Left lobe of liver (tissue), 2 donors: ENCODE measurements at regions not wholly inside any gene's neighbourhood (a gene's known extent, or its start where the extent isn't known, plus 50 kb on each side); places are given as distances from the start of the nearest gene placed in this dataset.
"Not testable (repeated sequence)": the region's sequence is repeated elsewhere in the genome, so short reads cannot be mapped to it uniquely, and the experiment has no call there.

ENCODE experiments used
- ATAC-seq: fragments of 200-7000 bp; cut with Tn5 transposase; one replicate; pipeline ENCODE4 v1.9.1; 2020; ENCODE audit warnings: mild to moderate bottlenecking, moderate library complexity
- DNase-seq: peaks from one replicate; pipeline ENCODE4 v3.0.0-alpha.2; 2020; ENCODE audit warnings: low spot score
- donor health status: DM: no; HTN: no; CAD: no; lungs with moderate emphysema.
- donor health status: DM: no; HTN: yes; CAD: no.

DNA sequence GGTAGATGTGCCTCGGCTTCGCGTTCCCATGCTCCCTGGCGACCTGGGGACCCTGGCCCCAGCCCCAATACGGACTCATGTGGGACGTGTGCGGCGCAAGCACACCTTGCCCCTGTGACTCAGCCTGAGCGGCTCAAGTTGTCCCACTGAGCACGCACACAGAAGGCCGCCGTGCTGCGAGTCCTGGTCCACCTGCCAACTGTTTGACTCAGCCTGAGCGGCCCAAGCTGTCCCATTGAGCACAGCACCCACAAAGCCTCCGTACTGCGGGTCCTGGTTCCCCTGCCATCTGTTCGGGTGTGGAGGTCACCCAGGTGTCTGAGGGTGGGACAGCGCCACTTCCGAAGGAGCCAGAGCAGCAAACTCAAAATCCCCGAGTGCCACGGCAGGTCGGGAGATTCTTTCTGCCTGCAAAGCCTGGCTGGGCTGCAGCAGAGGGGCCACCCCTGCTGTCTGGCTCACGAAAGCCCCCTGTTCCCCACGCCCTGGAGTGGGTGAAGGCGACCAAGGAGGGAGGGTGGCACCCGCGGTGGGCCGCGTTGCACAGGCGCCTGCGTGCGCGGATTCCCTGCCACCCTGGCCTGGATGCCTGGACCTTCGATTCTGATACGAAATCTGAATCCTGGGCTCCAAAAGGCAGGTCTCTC is 362.6 kb upstream of the DEFB115 start:
- not testable (repeated sequence) for DNase-seq, ATAC-seq

DNA sequence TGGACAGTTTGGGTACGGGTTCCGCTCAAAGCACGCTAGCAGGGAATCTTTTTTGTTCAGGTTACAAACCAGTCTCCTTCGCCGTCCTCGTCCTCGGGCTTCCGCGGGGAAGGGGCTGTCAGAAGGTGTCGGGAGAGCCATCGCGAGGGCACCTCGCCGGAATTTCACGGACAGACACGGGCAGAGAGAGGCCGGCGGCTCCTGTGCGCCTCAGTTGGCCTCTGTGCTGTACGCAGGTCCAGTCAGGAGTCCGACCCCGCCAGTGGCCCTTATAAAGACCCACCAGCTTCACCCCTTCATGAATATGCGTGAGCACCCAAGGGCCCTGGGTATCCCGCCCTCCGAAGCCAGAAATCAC is 362.1 kb upstream of the DEFB115 start:
- ATAC-seq, DNase-seq: not testable (repeated sequence)

DNA sequence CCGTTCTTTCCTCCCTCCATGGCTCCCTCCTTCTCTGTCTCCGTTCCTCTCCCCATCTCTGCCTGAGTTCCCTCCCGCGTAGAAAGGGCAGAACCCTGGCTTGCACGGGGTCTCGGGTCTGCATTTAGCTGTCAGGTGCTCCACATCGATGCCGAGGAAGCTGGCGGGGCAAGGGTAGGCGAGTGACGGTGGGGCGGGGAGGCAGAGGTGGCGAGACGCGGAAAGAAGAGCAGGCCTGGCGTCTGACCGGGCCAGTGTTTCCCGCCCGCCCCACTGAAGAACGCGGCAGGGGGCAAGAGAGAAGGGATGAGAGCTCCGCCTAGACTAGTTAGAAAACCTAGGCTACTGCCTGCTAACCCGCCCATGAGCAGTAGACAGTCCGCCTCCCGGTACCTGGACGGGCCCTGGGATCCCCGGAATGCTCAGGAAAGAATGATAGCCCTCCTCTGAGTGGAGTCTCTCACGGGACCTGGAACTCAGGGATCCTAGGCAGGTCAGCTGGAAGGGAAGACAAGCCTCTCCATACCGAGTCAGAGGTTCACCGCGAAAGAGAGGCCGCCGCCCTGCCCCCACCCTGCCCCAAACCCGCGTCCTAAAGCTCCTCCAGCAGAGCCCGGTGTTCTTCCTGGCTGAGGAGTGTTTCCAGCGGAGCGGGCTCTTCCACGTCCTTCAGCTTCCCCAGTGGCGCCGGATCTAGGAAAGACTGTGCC is 357.9 kb upstream of the DEFB115 start:
- ATAC-seq, DNase-seq: not testable (repeated sequence)

DNA sequence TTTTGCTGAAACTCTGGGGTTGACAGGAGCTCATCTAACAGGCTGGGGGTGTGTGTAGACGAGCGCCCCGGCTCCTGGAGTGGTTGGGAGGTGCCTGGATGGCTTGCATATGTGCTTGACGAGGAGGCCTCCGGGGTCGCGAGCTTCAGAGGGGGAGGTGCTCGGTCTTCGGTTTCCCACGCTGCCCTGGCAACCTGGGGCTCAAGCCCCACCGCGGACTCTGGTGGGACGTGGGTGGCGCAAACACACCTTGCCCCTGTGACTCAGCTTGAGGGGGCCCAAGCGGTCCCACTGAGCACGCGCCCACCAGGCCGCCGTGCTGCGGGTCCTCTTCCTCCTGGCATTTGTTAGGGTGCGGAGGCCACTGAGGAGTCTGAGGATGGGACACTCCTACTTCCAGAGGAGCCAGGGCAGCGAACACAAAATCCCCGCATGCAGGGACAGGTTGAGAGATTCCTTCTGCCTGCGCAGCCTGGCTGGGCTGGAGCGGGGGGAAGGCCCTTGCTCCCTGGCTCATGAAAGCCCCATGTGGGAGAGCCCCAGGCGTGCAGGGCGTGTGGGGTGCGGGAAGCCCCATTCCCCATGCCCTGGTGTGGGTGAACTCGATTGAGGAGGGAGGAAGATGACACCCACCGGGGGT is 357.3 kb upstream of the DEFB115 start:
- not testable (repeated sequence) for ATAC-seq, DNase-seq

DNA sequence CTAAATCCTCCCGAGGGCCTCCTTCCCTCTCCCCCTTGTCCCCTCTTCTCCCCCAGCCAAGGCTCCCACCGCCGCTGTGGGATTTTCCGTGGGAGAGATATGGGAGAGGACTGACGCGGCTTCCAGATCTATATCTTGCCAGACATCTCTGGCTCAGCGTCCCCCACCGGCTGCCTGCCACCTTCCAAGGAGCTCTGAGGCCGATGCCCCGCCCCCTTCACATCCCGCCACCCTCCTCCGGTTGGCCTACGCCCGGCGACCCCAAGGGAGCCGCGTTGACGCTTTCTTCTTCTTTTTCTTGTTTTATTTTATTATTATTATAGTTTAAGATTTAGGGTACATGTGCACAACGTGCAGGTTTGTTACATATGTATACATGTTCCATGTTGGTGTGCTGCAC is 352.2 kb upstream of the DEFB115 start:
- DNase-seq, ATAC-seq: not testable (repeated sequence)

DNA sequence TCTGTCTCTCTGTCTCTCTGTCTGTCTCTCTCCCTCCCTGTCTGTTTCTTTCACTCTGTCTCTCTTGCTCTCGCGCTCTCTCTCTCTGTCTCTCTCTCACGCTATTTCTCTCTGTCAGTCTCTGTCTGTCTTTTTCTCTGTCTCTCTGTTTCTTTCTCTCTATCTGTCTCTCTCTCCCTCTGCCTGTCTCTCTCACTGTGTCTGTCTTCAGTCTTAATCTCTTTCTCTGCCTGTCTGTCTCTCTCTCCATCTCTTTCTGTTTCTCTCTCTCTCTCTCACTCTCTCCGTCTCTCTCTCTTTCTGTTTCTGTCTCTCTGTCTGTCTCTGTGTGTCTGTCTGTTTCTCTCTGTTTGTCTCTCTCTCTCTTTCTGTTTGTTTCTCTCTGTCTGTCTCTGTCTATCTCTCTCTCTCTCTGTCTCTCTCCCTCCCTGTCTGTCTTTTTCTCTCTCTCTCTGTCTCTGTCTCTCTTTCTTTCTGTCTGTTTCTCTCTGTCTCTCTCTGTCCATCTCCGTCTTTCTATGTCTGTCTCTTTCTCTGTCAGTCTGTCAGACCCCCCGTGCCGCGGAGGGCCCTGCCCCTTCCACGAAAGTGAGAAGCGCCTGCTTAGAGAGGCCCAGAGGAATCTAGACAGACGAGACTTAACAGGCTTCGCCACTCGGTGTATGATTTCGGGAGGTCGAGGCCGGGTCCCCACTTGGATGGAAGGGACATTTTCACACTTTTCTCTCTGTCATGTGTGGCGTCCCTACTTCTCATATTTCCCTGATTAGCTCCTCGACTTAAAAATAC is 346.3 kb upstream of the DEFB115 start:
- ATAC-seq = no peak
- DNase-seq = no peak

DNA sequence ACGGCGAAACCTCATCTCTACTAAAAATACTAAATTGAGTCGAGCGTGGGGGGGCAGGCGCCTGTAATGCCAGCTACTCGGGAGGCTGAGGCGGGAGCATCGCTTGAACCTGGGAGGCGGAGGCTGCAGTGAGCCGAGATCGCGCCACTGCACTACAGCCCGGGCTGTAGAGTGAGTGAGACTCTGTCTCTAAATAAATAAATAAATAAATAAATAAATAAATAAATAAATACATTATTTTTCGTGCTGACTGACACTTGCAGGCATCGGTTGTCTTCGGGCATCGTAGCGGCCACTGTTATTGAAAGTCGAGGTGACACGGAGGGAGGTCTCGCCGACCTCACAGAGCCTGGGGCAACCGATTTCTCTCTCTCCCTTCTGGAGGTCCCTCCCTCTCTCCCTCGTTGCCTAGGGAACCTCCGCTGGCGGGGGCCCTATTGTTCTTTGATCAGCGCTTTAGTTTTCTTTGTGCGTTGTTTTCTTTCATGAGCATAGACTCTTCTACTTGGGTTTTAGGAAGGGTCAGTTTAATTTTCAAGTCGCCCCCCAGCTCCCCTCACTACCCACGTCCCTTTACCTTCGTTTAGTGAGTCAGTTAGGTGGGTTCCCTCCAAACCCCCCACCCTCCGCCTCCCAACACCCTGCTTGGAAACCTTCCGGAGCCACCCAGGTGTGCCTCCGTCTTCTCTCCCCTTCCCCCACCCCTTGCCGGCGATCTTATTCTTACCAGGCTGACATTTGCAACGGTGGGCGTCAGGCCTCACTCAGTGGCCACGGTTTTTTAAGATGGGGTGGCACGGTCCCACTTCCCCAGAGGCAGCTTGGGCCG is 345.4 kb upstream of the DEFB115 start:
- ATAC-seq = not testable (repeated sequence)

DNA sequence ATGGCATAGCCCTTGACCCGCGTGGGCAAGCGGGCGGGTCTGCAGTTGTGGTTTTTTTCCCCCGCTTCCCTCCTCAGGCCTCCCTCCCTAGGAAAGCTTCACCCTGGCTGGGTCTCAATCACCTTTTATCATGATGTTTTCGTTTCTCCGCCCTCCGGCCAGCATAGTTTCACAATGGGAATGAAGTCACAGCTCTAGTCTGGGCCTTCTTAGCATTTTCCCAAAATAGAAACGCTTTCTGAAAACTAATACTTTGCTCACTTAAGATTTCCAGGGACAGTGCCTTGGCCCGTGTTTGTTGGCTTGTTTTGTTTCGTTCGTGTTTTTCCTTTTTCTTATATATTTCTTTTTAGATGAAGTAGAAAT is 344.8 kb upstream of the DEFB115 start:
- ATAC-seq, DNase-seq: not testable (repeated sequence)

More for the DNA sequence above, 345.4 kb upstream of the DEFB115 start:
- DNase-seq = not testable (repeated sequence)

DNA sequence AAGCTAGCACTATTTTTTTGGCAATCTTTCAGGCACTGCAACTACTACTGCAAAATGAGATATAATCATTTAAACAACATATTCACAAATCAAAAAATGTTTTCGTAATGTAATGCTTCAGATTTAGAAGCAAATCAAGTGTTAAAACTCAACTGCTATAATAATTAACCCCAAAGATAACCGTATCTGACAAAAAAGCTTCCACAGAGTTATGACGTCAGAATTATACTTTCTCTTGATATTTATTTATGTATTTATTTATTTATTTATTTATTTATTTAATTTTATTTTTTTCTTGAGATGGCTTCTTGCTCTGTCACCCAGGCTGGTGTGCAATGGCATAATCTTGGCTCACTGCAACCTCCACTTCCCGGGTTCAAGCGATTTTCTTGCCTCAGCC is 341.1 kb upstream of the DEFB115 start:
- DNase-seq, ATAC-seq: not testable (repeated sequence)

DNA sequence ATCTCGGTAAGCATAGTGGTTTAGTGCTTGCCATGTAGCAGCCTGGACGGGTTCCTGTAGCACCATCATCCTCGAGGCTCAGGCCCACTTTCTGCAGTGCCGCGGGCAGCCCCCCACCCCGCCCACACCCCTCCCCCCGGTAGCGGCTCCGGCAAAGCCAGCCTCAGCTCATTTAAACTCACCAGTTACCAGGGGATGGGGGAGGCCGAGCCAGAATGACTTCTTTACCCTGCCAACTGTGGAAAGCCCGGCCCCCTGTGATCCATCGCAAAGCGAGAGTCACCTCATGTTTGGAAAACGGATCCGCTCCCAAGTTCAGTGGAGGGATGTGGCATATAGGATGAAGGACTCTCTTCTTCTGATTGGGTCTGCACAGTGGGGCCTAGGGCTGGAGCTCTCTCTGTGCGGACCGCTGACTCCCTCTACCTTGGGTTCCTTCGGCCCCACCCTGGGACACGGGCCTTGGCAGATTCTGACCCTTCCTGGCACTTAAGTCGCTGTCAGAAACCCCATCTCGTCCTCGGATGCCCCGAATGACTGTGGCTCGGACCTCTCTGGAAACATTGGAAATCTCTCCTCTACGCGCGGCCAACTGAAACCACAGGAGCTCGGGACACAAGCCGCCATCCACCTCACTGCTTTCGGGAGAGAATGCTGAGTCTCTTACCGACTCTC is 337.8 kb upstream of the DEFB115 start:
- ATAC-seq = no peak
- no peak for DNase-seq

DNA sequence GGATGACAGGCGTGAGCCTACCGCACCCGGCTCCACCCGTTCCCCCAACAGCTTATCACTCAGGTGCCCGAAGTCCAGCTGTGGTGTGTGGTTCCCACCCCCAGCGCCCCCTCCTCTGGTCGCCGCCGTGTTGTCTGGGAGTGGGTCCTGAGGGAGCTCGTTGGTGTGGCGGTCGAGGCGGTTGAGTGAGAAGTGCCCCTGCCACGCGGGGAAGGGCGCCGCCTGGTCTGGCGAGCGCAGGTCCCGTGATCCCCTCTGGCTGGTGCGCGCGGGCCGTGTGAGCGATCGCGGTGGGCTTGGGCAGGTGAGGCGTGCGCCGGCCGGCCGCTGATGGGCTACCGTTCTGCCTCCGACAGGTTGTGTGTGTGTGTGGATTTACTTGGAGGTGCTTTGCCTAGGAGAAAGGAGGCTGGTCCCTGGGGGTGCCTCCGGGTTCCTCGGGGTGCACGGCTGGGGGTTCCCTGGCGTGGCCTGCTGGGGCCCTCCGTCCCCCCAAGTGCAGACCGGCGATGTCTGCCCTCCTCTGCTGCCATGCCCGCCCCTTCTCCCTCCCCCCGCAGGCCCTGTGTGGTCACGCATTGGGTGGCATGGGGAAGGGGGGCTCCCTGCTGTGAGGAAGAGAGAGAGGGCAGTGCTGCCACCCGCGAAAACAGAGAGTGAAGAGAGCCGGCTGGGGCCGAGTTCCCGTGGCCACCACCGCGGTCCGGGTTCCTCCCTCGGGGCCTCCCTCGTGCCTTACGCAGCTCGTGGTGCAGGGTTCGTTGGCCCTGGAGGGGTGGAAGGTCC is 336.0 kb upstream of the DEFB115 start:
- ATAC-seq = no peak
- no peak for DNase-seq

DNA sequence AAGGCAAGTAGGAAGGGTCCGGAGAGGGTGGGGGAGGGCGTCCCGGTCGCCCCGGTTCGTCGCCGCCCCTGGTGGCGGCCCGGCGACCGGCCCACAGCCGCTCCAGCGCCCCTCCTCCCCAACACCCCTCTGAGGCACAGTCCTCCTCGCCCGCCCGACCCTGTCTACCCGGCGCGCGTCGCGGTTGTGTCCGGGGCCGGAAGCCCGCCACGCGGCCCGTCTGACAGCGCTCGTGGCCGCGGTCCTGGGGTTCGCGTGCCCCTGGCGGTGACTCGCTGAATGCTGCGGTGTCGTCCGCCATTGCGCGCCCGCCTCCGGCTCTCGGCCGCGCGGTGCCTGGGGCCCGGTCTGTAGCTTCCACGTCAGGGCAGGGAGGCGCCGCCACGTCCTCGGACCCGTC is 335.3 kb upstream of the DEFB115 start:
- ATAC-seq (no peak), DNase-seq (no peak)

DNA sequence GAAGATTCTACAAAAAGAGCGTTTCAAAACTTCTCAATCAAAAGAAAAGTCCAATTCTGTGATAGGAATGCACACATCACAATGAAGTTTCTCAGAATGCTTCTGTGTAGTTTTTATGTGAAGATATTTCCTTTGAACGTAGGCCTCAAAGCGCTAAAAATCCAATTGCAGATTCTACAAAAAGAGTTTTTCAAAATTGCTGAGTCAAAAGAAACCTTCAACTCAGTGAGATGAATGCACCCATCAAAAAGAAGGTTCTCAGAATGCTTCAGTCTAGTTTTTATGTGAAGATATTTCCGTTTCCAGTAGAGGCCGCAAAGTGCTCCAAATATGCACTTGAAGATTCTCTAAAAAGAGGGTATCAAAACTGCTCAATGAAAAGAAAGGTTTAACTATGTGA is 319.7 kb upstream of the DEFB115 start:
- ATAC-seq (no peak), DNase-seq (no peak)

DNA sequence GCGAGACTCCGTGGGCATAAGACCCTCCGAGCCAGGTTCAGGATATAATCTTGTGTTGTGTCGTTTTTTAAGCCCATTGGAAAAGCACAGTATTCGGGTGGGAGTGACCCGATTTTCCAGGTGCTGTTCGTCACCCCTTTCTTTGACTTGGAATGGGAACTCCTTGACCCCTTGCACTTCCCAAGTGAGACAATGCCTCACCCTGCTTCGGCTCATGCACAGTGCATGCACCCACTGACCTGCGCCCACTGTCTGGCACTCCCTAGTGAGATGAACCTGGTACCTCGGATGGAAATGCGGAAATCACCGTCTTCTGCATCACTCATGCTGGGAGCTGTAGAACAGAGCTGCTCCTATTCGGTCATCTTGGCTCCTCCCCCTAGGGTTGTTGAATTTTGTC is 307.7 kb upstream of the DEFB115 start:
- DNase-seq (peak; percentile 11), ATAC-seq (no peak)

DNA sequence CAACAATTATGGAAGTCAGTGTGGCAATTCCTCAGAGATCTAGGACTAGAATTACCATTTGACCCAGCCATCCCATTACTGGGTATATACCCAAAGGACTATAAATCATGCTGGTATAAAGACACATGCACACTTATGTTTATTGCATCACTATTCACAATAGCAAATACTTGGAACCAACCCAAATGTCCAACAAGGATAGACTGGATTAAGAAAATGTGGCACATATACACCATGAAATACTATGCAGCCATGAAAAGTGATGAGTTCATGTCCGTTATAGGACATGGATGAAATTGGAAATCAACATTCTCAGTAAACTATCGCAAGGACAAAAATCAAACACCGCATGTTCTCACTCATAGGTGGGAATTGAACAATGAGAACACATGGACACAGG is 306.4 kb upstream of the DEFB115 start:
- not testable (repeated sequence) for ATAC-seq, DNase-seq

DNA sequence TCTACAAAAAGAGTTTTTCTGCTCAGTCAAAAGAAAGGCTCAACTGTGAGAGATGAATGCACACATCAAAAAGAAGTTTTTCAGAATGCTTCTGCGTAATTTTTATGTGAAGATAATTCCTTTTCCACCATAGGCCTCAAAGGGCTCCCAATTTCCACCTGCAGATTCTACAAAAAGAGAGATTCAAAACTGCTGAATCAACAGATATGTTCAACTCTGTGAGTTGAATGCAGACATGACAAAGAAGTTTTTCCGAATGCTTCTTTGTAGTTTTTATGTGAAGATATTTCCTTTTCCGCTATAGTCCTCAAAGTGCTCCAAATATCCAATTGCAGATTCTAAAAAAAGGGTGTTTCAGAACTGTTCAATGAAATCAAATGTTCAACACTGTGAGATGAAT is 300.8 kb upstream of the DEFB115 start:
- not testable (repeated sequence) for DNase-seq, ATAC-seq

DNA sequence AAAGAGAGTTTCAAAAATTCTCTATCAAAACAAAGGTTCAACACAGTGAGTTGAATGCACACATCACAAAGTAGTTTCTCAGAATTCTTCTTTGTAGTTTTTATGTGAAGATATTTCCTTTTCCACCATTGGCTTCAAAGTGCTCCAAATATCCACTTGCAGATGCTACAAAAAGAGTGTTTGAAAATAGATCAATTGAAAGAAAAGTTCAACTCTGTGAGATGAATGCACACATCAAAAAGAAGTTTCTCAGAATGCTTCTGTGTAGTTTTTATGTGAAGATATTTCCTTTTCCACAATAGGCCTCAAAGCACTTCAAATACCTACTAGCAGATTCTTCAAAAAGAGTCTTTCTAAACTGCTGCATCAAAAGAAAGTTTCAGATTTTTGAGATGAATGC is 298.3 kb upstream of the DEFB115 start:
- not testable (repeated sequence) for ATAC-seq, DNase-seq

DNA sequence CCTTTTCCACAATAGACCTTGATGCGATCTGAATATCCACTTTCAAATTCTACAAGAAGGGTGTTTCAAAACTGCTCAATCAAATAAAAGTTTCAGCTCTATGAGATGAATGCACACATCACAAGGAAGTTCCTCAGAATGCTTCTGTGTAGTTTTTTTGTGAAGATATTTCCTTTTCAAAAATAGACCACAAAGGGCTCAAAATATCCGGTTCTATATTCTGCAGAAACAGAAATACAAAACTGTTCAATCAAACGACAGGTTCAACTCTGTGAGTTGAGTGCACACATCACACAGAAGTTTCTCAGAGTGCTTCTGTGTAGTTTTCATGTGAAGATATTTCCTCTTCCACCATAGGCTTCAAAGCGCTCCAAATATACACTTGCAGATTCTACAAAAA is 293.9 kb upstream of the DEFB115 start:
- no peak for ATAC-seq
- no peak for DNase-seq

DNA sequence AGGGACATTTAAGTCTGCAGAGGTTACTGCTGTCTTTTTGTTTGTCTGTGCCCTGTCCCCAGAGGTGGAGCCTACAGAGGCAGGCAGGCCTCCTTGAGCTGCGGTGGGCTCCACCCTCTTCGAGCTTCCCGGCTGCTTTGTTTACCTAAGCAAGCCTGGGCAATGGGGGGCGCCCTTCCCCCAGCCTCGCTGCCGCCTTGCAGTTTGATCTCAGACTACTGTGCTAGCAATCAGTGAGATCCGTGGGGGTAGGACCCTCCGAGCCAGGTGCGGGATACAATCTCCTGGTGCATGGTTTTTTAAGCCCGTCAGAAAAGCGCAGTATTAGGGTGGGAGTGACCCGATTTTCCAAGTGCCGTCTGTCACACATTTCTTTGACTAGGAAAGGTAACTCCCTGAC is 281.6 kb upstream of the DEFB115 start:
- not testable (repeated sequence) for ATAC-seq, DNase-seq
